PC-3 (cell line): ENCODE measurements at regions not wholly inside any gene's neighbourhood (a gene's known extent, or its start where the extent isn't known, plus 50 kb on each side); places are given as distances from the start of the nearest gene placed in this dataset.
A peak's percentile ranks its signal among the peaks of the same experiment; 100 is the strongest.

Experiments used
- ATAC-seq: fragments of 200-7000 bp; cut with Tn5 transposase; 2 replicates; pipeline ENCODE4 v1.9.1; 2020; ENCODE audit warnings: mild to moderate bottlenecking, moderate library complexity
- BruUV-seq: library from RNA; stranded (reverse); fragments of 400-500 nt; replicated peaks from 2 replicates; lab custom pipeline; 2021; lab: Mats Ljungman, UMichigan
- CTCF ChIA-PET: fragments of 300-600 bp; sonication (Branson Sonifier 250); formaldehyde crosslinking; loops from one replicate; lab custom pipeline; 2022; ENCODE audit warnings: antibody characterized with exemption; lab: Charles Lee
- POLR2A ChIA-PET: fragments of 300-600 bp; sonication (Branson Sonifier 250); formaldehyde crosslinking; loops from one replicate; lab custom pipeline; 2022; ENCODE audit warnings: antibody characterized with exemption; ENCODE audit not compliant: unreplicated experiment; lab: Charles Lee
- DNase-seq: peaks from one replicate; pipeline ENCODE4 v3.0.0-alpha.2; 2015
- H2AFZ ChIP-seq: fragments of 300-600 bp; sonication (generic); 2 replicates; pipeline ENCODE4 v1.6.0; 2016; ENCODE audit warnings: antibody characterized with exemption, low read length
- H3F3A ChIP-seq: fragments of 300-600 bp; sonication (generic); one replicate; pipeline ENCODE4 v1.6.0; 2017; ENCODE audit warnings: antibody characterized with exemption, low read length, control low read depth, mild to moderate bottlenecking; ENCODE audit not compliant: unreplicated experiment
- H3K27ac ChIP-seq: fragments of 300-600 bp; sonication (generic); 2 replicates; pipeline ENCODE4 v1.5.1; 2016; ENCODE audit warnings: mild to moderate bottlenecking, low read length
- H3K27me3 ChIP-seq: fragments of 300-600 bp; sonication (generic); 2 replicates; pipeline ENCODE4 v1.6.1; 2016; ENCODE audit warnings: low read length, mixed read lengths
- H3K36me3 ChIP-seq: fragments of 300-600 bp; sonication (generic); 2 replicates; pipeline ENCODE4 v1.6.1; 2016; ENCODE audit warnings: low read depth, mixed run types, low read length, mixed read lengths
- H3K4me1 ChIP-seq: fragments of 300-600 bp; sonication (generic); 2 replicates; pipeline ENCODE4 v1.5.1; 2016; ENCODE audit warnings: low read length; ENCODE audit not compliant: insufficient read depth
- H3K4me2 ChIP-seq: fragments of 300-600 bp; sonication (generic); 2 replicates; pipeline ENCODE4 v1.6.0; 2016; ENCODE audit warnings: low read length
- H3K4me3 ChIP-seq: fragments of 300-600 bp; sonication (generic); 2 replicates; pipeline ENCODE4 v1.5.1; 2016; ENCODE audit warnings: mild to moderate bottlenecking, low read length, mixed read lengths
- H3K79me2 ChIP-seq: fragments of 300-600 bp; sonication (generic); 2 replicates; pipeline ENCODE4 v1.6.1; 2017; ENCODE audit warnings: low read length, mixed read lengths
- H3K9ac ChIP-seq: fragments of 300-600 bp; sonication (generic); 2 replicates; pipeline ENCODE4 v1.6.0; 2016; ENCODE audit warnings: mild to moderate bottlenecking, low read length
- H3K9me2 ChIP-seq: fragments of 300-600 bp; sonication (generic); replicated peaks from 2 replicates; pipeline ENCODE4 v1.6.1; 2016; ENCODE audit warnings: mixed run types, low read length, mixed read lengths
- H3K9me3 ChIP-seq: fragments of 300-600 bp; sonication (generic); 2 replicates; pipeline ENCODE4 v1.6.1; 2016; ENCODE audit warnings: low read length, mixed read lengths
- H4K20me1 ChIP-seq: fragments of 300-600 bp; sonication (generic); 2 replicates; pipeline ENCODE4 v1.6.1; 2016; ENCODE audit warnings: low read length, mixed read lengths
- EZH2 ChIP-seq: fragments of 300-600 bp; sonication (generic); IDR thresholded peaks from one replicate; pipeline ENCODE4 v1.6.1; 2017; ENCODE audit warnings: antibody characterized with exemption, mild to moderate bottlenecking, low read length; ENCODE audit not compliant: unreplicated experiment
- EZH2phosphoT487 ChIP-seq: fragments of 300-600 bp; sonication (generic); IDR thresholded peaks from 2 replicates; pipeline ENCODE4 v1.6.1; 2018; ENCODE audit warnings: mild to moderate bottlenecking, antibody characterized with exemption, low read length, borderline replicate concordance
- intact Hi-C: fragments of 100-400 bp; cut with micrococcal nuclease; formaldehyde crosslinking; loops from 2 replicates; pipeline ENCODE4 v1.9.0; 2023
- TF ChIP-seq, protein P1 (sequence below): fragments of 300-600 bp; sonication (generic); conservative IDR thresholded peaks from 2 replicates; pipeline ENCODE4 v1.5.1; 2017; ENCODE audit warnings: antibody characterized with exemption, low read depth, mild to moderate bottlenecking, low read length

DNA sequence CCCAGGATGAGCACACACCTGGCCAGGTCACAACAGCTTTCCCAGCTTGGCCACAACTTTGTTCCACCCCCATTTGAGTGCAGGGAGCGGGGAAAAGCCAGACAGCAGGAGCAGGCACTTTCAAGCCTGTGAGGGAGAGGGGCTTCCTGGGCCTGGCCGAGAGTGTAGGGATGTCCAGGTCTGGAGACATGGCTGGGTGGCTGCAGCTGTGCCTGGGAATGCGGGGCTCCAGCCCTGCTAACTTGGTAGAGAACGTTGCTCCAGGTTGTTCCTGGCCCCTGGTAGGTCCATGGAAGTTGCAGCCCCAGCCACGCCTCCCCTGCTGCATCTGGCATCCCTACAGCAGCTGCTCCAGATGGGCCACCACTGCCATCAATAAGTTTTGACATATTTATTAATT, 738.5 kb downstream of the SLC6A15 start:
- ATAC-seq (no peak), DNase-seq (no peak)
- H3K4me3 ChIP-seq = no peak overlapping the region
- H3K4me2 ChIP-seq = no peak overlapping the region
- H3K27ac ChIP-seq = no peak overlapping the region
- H4K20me1 ChIP-seq = no peaks in the 10 kb centered on the region
- no peak overlapping the region for H3K9ac ChIP-seq
- H3K79me2 ChIP-seq = no peaks in the 10 kb centered on the region
- ChIA-PET CTCF (no interaction called here), POLR2A (no interaction called here)
- H3K9me2 ChIP-seq = no peaks in the 10 kb centered on the region
- H3K27me3 ChIP-seq = no peaks in the 10 kb centered on the region
- BruUV-seq = no TSS peak
- intact Hi-C loops = no loop called here
- no peaks in the 10 kb centered on the region for H3K36me3 ChIP-seq
- H2AFZ ChIP-seq = no peak overlapping the region
- TF ChIP-seq, protein P1, sequence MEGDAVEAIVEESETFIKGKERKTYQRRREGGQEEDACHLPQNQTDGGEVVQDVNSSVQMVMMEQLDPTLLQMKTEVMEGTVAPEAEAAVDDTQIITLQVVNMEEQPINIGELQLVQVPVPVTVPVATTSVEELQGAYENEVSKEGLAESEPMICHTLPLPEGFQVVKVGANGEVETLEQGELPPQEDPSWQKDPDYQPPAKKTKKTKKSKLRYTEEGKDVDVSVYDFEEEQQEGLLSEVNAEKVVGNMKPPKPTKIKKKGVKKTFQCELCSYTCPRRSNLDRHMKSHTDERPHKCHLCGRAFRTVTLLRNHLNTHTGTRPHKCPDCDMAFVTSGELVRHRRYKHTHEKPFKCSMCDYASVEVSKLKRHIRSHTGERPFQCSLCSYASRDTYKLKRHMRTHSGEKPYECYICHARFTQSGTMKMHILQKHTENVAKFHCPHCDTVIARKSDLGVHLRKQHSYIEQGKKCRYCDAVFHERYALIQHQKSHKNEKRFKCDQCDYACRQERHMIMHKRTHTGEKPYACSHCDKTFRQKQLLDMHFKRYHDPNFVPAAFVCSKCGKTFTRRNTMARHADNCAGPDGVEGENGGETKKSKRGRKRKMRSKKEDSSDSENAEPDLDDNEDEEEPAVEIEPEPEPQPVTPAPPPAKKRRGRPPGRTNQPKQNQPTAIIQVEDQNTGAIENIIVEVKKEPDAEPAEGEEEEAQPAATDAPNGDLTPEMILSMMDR = no peak
- TF ChIP-seq EZH2 (no peak), EZH2phosphoT487 (no peak)
- no peaks in the 10 kb centered on the region for H3K4me1 ChIP-seq
- H3F3A ChIP-seq = no peaks in the 10 kb centered on the region
- no peaks in the 10 kb centered on the region for H3K9me3 ChIP-seq

DNA sequence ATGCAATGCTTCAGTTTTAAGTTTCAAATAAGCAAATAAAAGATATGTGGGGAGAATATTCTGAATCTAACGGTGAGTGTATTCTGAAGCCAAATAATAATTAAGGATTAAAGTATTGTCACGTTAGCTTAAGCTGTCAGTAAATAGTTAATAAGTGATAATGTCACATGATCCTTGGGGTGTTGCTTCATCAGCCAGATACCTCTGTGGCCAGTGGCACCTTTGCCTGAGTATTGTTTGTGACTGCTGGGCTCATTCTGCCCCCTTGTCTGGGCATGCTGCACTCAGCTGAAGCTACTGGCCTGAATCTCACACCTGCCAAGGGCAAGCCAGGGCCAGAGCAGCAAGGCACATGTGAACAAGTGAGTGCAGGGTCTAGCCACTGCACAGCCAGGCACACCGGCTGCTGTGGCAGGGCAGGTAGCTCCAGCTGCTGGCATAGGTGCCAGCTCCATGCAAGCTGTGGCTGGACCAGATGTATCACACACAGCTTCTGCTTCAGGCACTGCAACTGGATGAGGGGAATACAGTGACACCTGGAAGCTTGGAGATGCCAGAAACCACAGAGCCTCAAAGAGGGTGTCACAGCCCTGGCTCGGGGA, 739.7 kb downstream of the SLC6A15 start:
- H4K20me1 ChIP-seq = no peaks in the 10 kb centered on the region
- H3K9me3 ChIP-seq = no peaks in the 10 kb centered on the region
- H3K9me2 ChIP-seq = no peaks in the 10 kb centered on the region
- no peaks in the 10 kb centered on the region for H3K4me1 ChIP-seq
- H3K4me3 ChIP-seq = no peak overlapping the region
- ChIA-PET POLR2A (no interaction called here), CTCF (no interaction called here)
- DNase-seq = no peak
- no peak overlapping the region for H2AFZ ChIP-seq
- no peaks in the 10 kb centered on the region for H3K79me2 ChIP-seq
- H3K4me2 ChIP-seq = no peak overlapping the region
- BruUV-seq = no TSS peak
- H3K27ac ChIP-seq = no peak overlapping the region
- H3K27me3 ChIP-seq = no peaks in the 10 kb centered on the region
- no peak overlapping the region for H3K9ac ChIP-seq
- intact Hi-C loops = no loop called here
- TF ChIP-seq EZH2phosphoT487 (no peak), EZH2 (no peak)
- TF ChIP-seq, protein P1 = no peak
- H3K36me3 ChIP-seq = no peaks in the 10 kb centered on the region
- H3F3A ChIP-seq = no peaks in the 10 kb centered on the region
- no peak for ATAC-seq

DNA sequence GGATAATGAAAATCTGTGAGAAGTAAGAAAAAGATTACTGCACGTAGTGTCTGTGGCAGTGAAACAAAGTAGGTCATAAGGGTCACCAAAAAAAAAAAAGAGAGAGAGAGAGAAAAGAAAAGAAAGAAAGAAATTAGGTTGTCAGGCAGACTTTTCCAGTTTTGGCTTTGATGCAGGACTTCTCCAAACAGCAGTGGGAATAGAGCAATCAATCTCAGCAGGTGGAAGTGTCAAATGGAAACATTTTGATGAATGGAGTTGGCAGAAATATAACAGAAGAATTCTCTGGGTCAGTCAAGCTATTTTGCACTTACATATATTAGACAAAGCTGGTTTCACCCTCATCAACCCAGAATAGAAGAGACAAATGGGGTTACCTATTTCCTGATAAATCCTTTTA, 745.8 kb downstream of the SLC6A15 start:
- intact Hi-C loops = no loop called here
- Histone ChIP-seq H3K9ac (no peak overlapping the region), H3K36me3 (no peaks in the 10 kb centered on the region), H3K4me1 (peaks cover 13% of the 10 kb centered on the region; the same call in 1 of the 2 replicates), H3K27ac (peak overlapping the region; percentile 23), H3K27me3 (no peaks in the 10 kb centered on the region), H3K79me2 (no peaks in the 10 kb centered on the region), H3F3A (no peaks in the 10 kb centered on the region), H3K4me2 (0 out of 2 replicates have a peak overlapping the region, but pooled peaks have one; percentile 2), H3K9me2 (no peaks in the 10 kb centered on the region), H3K4me3 (no peak overlapping the region), H3K9me3 (no peaks in the 10 kb centered on the region), H2AFZ (no peak overlapping the region), H4K20me1 (no peaks in the 10 kb centered on the region)
- ATAC-seq (no peak), DNase-seq (no peak)
- ChIA-PET CTCF (no interaction called here), POLR2A (no interaction called here)
- no TSS peak for BruUV-seq
- TF ChIP-seq EZH2 (no peak), EZH2phosphoT487 (no peak)
- TF ChIP-seq, protein P1 = no peak
